HG03108 (cell line): ENCODE measurements at regions not wholly inside any gene's neighbourhood (a gene's known extent, or its start where the extent isn't known, plus 50 kb on each side); places are given as distances from the start of the nearest gene placed in this dataset.
"Not testable (repeated sequence)": the region's sequence is repeated elsewhere in the genome, so short reads cannot be mapped to it uniquely, and the experiment has no call there.

Experiments
- ATAC-seq: cut with Tn5 transposase; IDR thresholded peaks from one replicate; pipeline ENCODE4 v1.9.1; 2021; ENCODE audit warnings: moderate library complexity; ENCODE audit not compliant: unreplicated experiment

DNA sequence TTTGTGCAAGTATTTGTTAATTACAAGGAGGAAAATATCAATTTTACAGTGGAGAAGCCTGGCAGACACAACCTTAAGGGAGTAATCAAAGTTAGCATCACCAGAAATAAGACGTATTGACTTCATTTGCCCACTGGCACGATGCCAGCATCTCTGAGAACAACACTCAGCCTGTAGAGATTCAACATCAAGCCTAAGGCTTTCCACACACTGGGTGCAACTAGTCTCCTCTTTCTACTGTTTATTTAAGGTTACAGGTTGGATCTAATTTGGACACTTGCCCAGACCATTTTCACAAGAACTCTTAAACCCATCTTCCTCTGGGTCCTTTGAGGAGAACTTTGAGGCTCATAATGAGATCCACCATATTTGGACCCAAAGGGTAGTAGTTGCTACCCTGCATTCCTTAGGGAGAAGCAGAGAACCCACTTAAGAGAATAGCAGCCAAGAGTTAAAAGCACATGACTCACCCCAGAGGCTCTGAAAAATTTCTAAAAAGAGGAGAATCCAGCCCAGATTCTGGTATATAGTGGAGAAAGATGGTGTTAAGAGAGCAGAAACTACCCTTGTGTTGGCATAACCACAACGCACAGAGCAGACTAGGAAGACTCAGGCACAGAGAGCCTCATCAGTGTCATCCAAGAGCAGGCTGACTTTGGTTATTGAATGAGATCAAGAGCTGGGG, 97.3 kb downstream of the CCDC71L start:
- ATAC-seq = no peak

DNA sequence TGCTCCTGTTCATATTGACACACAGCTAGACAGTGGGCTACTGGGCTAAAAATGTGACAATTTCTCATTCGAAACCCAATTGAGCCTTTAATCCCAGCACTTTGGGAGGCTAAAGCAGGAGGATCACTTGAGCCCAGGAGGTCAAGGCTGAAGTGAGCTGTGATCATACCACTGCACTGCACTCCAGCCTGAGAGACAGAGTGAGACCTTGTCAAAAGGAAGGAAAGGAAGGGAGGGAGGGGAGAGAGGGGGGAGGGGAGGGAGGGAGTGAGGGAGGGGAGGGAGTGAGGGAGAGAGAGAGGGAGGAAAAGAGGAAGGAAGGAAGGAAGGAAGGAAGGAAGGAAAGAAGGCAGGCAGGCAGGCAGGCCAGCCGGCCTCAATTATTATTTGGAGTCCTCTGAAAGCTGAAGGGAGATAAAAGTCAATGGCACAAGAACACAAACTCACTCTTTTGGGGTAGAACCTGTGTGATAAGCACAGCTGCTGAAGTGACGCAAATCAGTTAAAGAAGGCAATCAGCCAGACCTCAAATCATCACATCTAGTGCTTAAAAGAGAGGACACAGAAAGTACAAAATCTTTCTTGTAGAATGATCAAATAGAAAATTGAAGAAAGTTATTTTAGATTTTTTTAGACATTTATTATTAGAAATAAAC, 98.1 kb downstream of the CCDC71L start:
- ATAC-seq = no peak

DNA sequence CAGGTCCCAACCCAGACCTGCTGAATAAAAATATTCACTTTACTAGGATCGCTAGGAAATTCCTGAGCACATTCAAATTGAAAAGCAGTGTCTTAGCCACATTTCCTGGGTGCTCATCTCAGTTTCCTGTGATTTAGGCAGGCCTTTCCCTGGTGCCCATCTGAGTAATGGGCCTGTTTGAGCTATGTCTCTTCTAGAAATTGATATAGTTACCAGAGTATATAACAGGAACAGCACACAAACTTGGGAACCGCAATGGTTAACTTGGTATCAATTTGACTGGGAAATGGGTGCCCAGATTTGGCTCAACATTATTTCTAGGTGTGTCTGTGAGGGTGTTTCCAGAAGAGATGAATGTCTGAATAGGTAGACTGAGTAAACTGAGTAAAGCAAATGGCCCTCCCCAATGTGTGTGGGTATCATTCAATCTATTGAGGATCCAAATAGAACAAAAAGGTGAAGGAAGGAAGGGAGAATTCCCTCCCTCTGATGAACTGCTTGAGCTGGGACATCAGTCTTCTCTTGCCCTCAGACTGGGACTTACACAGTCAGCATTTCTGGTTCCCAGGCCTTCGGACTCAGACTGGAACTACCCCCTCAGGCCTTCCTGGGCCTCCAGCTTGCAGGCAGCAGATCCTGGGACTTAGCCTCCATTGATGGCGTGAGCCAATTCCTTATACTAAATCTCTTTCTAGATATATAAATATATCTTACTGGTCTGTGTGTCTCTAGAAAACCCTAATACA, 99.1 kb downstream of the CCDC71L start:
- no peak for ATAC-seq

DNA sequence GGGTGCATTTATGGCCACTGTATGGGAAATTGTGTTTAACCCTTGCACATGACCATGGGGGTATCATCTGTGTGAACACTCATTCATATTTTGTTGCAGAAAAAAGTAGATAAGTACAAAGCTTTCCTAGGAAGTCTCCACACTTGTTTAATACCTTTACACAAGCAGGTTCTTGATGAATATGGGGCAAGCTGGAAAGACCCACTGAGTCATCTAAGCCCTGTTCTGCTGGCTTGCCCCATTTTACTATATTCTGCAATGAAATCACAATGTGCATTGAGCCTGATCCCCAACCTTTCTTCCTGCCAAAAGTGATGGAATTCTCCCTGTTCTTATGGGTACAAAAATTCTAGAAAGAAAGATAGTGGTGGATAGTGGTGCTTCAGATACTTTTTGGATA, 99.8 kb downstream of the CCDC71L start:
- ATAC-seq = no peak

DNA sequence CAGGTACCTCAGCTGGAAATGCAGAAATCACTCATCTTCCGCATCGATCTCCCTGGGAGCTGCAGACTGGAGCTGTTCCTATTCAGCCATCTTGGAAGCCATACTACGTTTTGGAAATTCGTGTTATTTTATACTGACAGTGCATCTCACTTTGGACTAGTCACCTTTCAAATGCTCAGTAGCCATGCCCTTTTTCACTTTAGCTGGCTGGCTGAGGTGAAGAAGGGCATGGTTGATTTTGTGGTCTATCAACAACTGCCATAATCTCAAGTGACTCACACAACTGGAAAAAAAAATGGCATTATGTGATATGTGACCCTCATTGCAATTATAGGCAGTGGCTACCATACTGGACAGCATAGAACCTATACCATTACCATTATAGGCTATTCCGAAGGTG, 100.5 kb downstream of the CCDC71L start:
- ATAC-seq = no peak

DNA sequence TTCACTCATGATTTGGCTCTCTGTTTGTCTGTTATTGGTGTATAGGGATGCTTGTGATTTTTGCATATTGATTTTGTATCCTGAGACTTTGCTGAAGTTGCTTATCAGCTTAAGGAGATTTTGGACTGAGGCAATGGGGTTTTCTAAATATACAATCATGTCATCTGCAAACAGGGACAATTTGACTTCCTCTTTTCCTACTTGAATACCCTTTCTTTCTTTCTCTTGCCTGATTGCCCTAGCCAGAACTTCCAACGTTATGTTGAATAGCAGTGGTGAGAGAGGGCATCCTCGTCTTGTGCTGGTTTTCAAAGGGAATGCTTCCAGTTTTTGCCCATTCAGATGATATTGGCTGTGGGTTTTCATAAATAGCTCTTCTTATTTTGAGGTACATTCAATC, 104.7 kb downstream of the CCDC71L start:
- ATAC-seq = not testable (repeated sequence)

DNA sequence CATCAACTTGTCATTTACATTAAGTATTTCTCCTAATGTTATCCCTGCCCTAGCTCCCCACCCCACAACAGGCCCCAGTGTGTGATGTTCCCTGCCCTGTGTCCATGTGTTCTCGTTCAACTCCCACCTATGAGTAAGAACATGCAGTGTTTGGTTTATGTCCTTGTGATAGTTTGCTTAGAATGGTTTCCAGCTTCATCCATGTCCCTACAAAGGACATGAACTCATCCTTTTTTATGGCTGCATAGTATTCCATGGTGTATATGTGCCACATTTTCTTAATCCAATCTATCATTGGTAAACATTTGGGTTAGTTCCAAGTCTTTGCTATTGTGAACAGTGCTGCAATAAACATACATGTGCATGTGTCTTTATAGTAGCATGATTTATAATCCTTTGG, 106.3 kb downstream of the CCDC71L start:
- ATAC-seq = not testable (repeated sequence)

DNA sequence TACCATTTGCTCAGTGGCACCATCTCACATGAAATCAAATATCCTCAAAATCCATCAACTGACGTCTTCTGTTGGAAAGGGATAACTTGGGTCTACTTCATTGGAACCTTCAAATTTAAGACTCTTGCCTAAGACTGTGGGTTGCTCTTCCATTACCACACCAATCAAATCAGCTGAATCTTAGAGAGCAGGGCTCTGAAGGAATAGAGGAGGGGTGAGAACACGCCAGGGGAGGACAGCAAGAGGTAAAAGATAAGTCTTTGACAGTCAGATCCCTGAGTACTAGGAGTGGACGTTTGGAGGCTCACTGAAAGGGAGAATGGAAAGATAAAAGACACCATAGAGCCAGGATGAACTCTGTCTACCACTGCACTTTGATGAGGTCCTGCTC, 107.5 kb downstream of the CCDC71L start:
- ATAC-seq = no peak

DNA sequence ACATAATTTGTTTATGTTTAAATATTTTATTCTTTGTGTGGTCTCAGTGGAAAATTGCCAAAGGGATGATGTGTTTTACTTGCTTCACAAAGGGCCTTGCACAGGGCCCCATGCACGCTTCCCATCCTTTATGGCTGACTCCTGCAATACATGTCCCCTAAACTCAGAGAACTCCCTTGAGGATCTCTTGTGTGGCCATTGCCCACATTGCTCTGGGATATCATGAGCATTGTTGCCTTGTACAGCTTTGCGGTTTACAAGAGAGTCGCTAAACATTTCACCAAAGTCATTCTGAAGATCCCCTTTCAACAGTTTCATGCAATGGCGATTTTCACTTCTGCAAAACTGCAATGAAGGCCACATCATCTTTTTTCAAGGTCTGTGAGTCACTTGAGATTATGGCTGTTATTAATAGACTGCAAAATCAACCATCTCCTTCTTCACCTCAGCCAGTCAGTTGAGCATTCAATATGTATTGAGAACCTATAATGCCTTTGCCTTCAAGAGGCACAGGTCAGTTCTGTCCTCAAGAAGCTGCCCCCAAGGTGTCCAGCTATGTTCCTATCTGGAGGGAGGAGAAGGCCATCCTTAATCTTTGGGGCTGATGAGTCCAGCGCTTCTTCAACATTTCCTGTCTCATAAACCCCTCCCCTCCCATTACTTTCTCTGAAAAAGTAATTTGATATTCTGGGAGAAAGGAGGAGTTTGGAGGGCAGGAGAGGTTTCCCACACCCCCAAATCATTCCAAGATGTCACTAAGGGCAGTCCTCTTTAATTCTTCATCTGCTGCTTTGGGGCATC, 108.1 kb downstream of the CCDC71L start:
- peak; percentile 97 for ATAC-seq

DNA sequence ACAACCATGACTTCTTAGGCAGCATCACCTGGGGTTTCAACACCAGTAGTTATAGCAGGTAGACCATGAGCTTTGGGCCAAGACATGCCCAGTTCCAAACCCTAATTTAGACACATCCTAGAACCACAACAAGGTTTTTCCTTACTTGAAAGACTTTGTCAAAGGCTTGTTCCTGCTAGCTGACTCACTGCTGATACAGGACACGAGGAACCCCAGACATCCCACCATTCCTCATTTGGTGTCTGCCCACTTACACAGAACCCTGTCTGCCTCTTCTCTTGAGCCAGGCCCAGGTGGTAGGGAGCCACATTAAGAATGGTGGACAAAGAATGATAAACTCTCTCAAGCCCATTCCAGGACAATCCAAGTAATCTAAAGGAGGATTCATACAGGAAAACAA, 109.0 kb downstream of the CCDC71L start:
- ATAC-seq = no peak

DNA sequence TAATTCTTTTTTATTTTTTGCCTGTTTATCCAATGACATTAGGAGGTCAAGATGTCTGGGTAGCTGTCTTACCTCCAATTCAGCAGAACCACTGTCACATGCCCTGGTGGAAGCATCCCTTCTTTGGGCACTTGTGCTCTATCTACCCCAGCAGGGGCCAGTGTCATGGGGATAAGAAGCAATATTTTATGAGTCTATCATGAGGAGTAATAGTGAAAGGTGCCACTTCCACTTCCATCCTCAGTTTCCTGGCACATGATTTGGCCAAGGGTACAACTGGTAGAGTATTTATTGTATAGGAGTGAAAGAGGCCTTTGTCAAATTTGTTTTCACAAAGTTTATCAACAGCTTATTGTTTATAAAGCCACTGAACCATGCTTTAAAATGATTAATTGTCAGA, 112.5 kb downstream of the CCDC71L start:
- ATAC-seq = no peak

DNA sequence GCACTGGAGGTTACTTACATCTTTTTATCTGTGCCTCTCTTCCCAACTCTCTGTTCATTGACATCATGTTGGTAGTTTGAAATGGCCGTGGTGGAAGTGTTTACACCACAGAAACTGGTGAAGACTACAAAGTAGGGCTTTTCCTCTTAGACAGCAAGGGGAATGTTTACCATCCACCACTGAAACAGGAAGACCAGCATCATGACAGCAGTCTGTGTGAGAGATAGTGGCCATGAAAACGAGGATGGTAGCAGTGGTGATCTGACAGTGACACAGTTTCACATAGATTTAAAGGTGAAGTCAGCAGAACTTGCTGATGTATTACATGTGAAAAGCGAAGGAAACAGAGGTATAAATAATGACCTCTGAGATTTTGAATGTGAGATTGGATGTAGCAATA, 115.7 kb downstream of the CCDC71L start:
- no peak for ATAC-seq

DNA sequence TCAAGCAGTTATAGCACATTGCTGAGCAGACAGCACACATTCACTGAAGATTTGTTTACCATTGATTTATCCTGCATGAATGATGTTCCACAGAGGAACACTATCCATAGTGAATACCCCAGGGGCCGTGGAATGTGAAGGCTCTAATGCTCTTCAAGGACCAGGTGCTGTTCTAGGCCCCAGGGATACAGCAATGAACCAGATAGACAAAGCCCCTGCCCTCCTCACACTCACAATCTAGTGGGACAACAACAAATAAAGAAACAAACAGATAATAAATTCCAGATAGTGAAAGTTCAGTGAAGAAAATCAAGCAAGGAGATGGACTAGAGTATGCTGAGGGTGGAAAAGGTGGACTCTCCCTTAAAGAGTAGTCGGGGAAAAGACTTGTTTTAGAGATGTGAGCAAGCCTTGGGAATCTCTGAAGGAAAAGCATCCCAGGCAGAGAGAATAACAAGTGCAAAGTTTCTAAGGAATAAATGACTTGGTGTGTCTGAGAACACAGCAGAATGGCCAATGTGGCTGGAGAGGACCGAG, 117.7 kb downstream of the CCDC71L start:
- ATAC-seq = no peak

DNA sequence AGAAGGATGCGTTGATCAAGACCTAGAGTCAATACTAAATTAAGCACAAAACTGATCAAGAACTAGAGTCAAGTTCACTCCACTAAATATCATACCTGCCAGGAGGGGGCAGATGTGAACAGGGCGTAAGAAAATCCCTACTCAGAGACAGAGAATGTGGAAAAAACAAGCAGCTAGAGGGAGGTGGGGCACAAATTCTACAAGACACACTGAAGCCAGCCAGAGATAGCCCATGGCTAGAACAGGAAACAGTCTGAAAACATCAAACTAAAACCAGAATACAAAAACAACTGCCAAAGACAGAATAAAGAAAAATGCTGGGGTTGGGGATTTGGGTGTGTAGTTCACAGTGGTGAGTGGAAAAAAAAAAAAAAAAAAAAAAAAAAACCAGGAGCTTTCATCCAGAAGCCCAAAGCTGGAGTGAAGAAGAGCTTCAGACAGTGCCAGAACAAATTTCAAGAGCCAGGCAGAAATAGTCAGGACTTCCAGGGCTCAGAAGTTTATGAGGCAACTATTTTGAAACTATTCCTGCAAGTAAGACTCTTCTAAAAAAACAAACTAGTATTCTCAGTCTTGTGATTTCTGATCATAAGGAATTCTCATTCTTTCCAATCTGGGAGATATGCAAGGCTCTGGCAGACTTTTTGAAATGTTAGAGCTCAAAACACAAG, 118.3 kb downstream of the CCDC71L start:
- ATAC-seq = peak; percentile 80

DNA sequence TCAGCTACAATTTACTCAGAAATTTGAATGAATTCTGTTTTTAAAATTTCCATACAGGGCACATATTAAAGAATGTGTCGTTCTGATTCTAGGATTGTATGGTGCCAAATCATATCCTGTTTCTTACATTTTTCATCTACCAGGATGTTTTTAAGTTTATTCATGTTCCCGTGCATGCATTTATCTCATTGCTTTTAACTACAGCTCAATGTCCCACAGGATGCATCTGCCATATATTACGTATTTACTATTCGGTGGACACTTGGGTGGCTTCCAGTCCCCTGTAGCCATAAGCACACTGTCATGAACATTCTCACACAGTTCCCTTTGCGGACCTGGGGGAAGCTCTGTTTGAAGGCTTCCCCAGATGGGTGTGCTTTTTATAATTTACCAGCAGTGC, 122.3 kb downstream of the CCDC71L start:
- ATAC-seq = no peak

DNA sequence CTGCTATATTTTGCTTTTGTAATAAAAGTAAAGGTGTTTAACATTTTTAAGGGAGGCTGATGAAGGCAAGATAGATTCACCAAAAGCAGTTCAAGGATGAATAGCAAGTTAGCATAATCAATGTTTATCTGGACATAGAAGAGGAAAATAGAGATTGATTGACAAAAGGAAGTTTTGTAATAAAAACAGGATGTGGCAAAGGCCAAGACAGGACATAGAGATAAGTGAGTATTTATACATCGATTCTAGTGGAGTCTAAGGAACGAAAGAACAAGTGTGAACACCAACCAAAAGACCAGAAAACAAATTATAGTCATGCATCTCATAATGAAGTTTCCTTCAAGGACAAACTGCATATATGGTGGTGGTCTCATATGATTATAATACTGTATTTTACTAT, 123.8 kb downstream of the CCDC71L start:
- no peak for ATAC-seq

DNA sequence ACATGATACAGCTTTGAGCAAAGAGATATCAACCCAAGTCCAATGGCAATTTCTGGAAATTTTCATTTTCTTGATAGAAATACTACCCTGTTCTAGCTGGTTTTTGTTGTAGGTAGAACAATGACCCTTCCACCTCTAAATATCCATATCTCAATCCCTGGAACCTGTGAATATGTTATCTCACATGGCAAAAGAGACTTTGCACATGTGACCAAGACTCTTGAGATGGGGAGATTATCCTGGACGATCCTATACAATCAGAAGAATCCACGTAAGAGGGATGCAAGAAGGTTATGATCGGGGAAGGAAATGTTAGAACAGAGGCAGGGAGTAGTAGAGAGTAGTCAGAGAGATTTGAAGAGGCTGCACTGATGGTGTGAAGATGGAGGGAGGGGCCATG, 124.9 kb downstream of the CCDC71L start:
- ATAC-seq = no peak

DNA sequence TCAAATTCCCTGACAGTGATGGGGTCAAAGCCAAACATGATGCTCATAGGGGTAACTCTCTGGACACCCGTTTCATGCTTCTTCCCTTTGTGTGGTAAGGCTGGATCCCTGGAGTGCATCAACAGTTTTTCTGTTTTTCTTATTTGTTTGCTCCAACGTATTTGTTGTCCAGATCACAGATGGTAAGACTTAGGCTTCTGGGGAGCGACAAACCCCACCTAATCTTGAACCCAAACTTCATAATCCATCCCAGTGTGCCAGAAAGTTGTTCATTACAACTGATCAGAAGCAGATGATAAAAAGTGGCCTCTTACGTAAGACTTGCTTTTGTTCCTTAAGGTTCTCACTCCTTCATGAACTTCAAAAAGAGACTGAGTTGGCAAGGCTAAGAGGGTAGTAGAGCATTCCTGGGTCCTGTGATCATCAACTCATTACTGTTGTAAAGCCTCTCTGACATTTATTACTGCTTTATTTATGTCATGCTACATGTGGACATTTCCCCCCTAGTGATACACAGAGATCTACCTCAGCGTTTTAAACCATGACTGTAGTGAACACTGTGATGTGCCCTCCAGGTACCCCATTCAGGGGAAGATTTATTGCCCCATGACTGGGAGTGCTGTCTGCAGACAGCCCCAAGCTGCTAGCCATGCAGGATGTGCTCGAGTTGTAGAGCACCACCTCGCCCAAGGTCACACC, 125.6 kb downstream of the CCDC71L start:
- no peak for ATAC-seq

DNA sequence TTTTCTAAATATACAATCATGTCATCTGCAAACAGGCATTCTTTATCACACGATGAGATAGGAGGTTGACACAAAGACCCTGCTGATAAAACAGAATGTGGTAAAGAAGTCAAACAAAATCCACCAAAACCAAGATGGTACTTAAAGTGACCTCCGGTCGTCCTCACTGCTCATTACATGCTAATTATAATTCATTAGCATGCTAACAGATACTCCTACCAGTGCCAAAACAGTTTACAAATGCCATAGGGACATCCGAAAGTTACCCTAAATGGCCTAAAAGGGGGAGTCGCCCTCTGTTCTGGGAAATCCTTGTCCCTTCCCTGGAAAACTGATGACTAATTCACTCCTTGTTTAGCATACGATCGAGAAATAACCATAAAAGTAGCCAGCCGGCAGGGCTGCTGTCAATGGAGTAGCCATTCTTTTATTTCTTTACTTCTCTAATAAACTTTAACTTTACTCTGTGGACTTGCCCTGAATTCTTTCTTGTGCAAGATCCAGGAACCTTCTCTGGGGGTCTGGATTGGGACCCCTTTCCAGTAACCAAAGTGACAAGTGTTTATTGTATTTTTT, 126.6 kb downstream of the CCDC71L start:
- no peak for ATAC-seq

DNA sequence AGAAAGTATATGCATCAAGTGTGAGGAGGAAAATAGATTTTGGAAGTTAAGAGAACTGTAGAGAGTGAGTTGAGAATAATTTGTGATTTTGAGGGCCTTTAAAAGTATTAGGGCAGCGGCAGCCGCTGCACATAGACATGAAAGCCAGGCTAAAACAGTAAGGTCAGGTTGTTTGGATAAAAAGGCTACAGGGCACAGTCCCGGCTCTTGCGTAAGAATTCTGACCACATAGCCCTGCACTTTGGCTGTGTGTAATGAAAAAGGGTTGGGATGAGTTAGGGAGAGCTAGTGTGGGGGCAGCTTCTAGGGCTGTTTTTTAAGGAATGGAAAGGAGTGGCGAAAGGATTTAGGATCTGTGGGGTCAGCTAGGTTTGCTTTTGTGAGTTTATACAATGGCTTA, 130.8 kb downstream of the CCDC71L start:
- ATAC-seq = not testable (repeated sequence)
